C4-2B (cell line): ENCODE measurements at regions not wholly inside any gene's neighbourhood (a gene's known extent, or its start where the extent isn't known, plus 50 kb on each side); places are given as distances from the start of the nearest gene placed in this dataset.

Source experiments
- ZFX ChIP-seq: fragments of 450-650 bp; IDR thresholded peaks from 2 replicates; pipeline ENCODE4 v1.6.1; 2017
- TF ChIP-seq, protein P1 (sequence below): fragments of 450-650 bp; conservative IDR thresholded peaks from 2 replicates; pipeline ENCODE4 v1.5.1; 2017; ENCODE audit warnings: mild to moderate bottlenecking

DNA sequence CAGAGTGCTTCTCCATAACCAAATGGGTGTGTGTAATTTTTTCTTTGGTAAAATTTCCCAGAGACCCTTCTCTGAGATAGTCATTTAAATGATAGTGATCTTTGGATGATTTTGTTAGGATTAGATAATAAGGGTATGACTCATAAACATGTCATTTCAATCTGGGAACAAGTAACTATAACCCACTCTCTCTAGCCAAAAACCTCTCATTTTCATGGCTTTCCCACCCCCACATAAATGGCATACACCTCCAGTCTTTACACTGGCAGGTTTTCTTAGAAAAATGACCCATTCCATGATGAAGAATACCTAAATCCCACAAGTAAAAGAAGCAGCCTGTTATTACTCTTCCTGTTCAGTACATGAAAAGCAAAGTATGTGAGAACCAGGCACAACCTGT is 572.0 kb upstream of the ZEB2 start:
- TF ChIP-seq, protein P1, sequence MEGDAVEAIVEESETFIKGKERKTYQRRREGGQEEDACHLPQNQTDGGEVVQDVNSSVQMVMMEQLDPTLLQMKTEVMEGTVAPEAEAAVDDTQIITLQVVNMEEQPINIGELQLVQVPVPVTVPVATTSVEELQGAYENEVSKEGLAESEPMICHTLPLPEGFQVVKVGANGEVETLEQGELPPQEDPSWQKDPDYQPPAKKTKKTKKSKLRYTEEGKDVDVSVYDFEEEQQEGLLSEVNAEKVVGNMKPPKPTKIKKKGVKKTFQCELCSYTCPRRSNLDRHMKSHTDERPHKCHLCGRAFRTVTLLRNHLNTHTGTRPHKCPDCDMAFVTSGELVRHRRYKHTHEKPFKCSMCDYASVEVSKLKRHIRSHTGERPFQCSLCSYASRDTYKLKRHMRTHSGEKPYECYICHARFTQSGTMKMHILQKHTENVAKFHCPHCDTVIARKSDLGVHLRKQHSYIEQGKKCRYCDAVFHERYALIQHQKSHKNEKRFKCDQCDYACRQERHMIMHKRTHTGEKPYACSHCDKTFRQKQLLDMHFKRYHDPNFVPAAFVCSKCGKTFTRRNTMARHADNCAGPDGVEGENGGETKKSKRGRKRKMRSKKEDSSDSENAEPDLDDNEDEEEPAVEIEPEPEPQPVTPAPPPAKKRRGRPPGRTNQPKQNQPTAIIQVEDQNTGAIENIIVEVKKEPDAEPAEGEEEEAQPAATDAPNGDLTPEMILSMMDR: no peak
- no peak for TF ChIP-seq ZFX
